Mesenchymal stem cell (in vitro differentiated cells and primary cell): ENCODE measurements at regions not wholly inside any gene's neighbourhood (a gene's known extent, or its start where the extent isn't known, plus 50 kb on each side); places are given as distances from the start of the nearest gene placed in this dataset.

Source experiments
- DNase-seq: peaks from one replicate; pipeline ENCODE4 v3.0.0-alpha.2; 2013
- H2AFZ ChIP-seq: one replicate; pipeline ENCODE4 v1.6.1; 2013; ENCODE audit warnings: low read depth, mild to moderate bottlenecking, control low read depth, inconsistent platforms, low read length, moderate library complexity
- H2AK5ac ChIP-seq: 2 replicates; pipeline ENCODE4 v1.6.1; 2013; ENCODE audit warnings: low read length, moderate library complexity, mild to moderate bottlenecking, inconsistent platforms; ENCODE audit not compliant: severe bottlenecking
- H2BK120ac ChIP-seq: one replicate; pipeline ENCODE4 v1.6.1; 2013; ENCODE audit warnings: low read depth, mild to moderate bottlenecking, inconsistent platforms, low read length, moderate library complexity
- H2BK12ac ChIP-seq, 2 experiments: one replicate each; pipeline ENCODE4 v1.6.1; 2013; ENCODE audit warnings: inconsistent platforms in 2 of 2, low read length in 2 of 2, mild to moderate bottlenecking in 2 of 2, moderate library complexity in 2 of 2, control low read depth in 1 of 2
- H2BK15ac ChIP-seq: one replicate; pipeline ENCODE4 v1.6.1; 2013; ENCODE audit warnings: mild to moderate bottlenecking, low read depth, inconsistent platforms; ENCODE audit not compliant: poor library complexity, severe bottlenecking
- H2BK5ac ChIP-seq: 2 replicates; pipeline ENCODE4 v1.6.1; 2013; ENCODE audit warnings: low read depth, mild to moderate bottlenecking, low read length, control low read depth, inconsistent platforms; ENCODE audit not compliant: poor library complexity, severe bottlenecking
- H3K14ac ChIP-seq, 2 experiments: one replicate each; pipeline ENCODE4 v1.6.1; 2013; ENCODE audit warnings: inconsistent platforms in 2 of 2, low read length in 2 of 2, control low read depth in 1 of 2, mild to moderate bottlenecking in 1 of 2, moderate library complexity in 1 of 2
- H3K18ac ChIP-seq, 2 experiments: one replicate each; pipeline ENCODE4 v1.6.1; 2013; ENCODE audit warnings: inconsistent platforms in 2 of 2, low read length in 2 of 2, control low read depth in 1 of 2, low read depth in 1 of 2, mild to moderate bottlenecking in 1 of 2
- H3K23ac ChIP-seq, 2 experiments: one replicate each; pipeline ENCODE4 v1.6.1; 2013; ENCODE audit warnings: inconsistent platforms in 2 of 2, low read length in 2 of 2, mild to moderate bottlenecking in 2 of 2, moderate library complexity in 2 of 2, control low read depth in 1 of 2
- H3K27ac ChIP-seq: 2 replicates; pipeline ENCODE4 v1.5.1; 2013; ENCODE audit warnings: mild to moderate bottlenecking, moderate library complexity, low read length, control low read depth, inconsistent platforms; ENCODE audit not compliant: poor library complexity, severe bottlenecking
- H3K27me3 ChIP-seq, 2 experiments: 2 replicates each; pipeline versions ENCODE4 v1.6.1 to v1.7.0; 2013; ENCODE audit warnings: low read length in 2 of 2, mild to moderate bottlenecking in 2 of 2, moderate library complexity in 2 of 2, control low read depth in 1 of 2, inconsistent platforms in 1 of 2; ENCODE audit not compliant: control insufficient read depth in 1 of 2, insufficient read depth in 1 of 2
- H3K36me3 ChIP-seq, 2 experiments: 2 replicates each; pipeline versions ENCODE4 v1.6.1 to v1.7.0; 2013; ENCODE audit warnings: low read length in 2 of 2, control low read depth in 1 of 2, inconsistent platforms in 1 of 2, low read depth in 1 of 2, mild to moderate bottlenecking in 1 of 2; ENCODE audit not compliant: insufficient read depth in 2 of 2, control insufficient read depth in 1 of 2
- H3K4ac ChIP-seq, 2 experiments: one replicate each; pipeline ENCODE4 v1.6.1; 2013; ENCODE audit warnings: inconsistent platforms in 2 of 2, low read length in 2 of 2, mild to moderate bottlenecking in 2 of 2, moderate library complexity in 2 of 2, control low read depth in 1 of 2, low read depth in 1 of 2
- H3K4me1 ChIP-seq: 2 replicates; pipeline ENCODE4 v1.6.1; 2013; ENCODE audit warnings: low read depth, low read length, control low read depth; ENCODE audit not compliant: control insufficient read depth, insufficient read depth
- H3K4me2 ChIP-seq: 2 replicates; pipeline ENCODE4 v1.6.1; 2013; ENCODE audit warnings: low read length, mild to moderate bottlenecking, inconsistent platforms; ENCODE audit not compliant: poor library complexity, severe bottlenecking
- H3K4me3 ChIP-seq, 2 experiments: 2 replicates each; pipeline versions ENCODE4 v1.5.1 to v1.7.0; 2013; ENCODE audit warnings: low read length in 2 of 2, mild to moderate bottlenecking in 2 of 2, control low read depth in 1 of 2, low read depth in 1 of 2; ENCODE audit not compliant: insufficient read depth in 1 of 2
- H3K79me1 ChIP-seq: replicated peaks from 2 replicates; pipeline ENCODE4 v1.6.1; 2013; ENCODE audit warnings: mild to moderate bottlenecking, control low read depth, low read length, inconsistent platforms; ENCODE audit not compliant: poor library complexity, severe bottlenecking
- H3K9ac ChIP-seq: 2 replicates; pipeline ENCODE4 v1.7.0; 2013; ENCODE audit warnings: mild to moderate bottlenecking, low read length, moderate library complexity
- H3K9me3 ChIP-seq: 2 replicates; pipeline ENCODE4 v1.7.0; 2013; ENCODE audit warnings: mild to moderate bottlenecking, low read length; ENCODE audit not compliant: control insufficient read depth
- H4K8ac ChIP-seq: one replicate; pipeline ENCODE4 v1.6.1; 2013; ENCODE audit warnings: inconsistent platforms, mild to moderate bottlenecking, low read length, moderate library complexity
- H4K91ac ChIP-seq: one replicate; pipeline ENCODE4 v1.6.1; 2013; ENCODE audit warnings: mild to moderate bottlenecking, low read length, inconsistent platforms
- WGBS: methylation state at CpG from one replicate; pipeline ENCODE4 v1.1.7; 2013; ENCODE audit warnings: mixed read lengths; 5-methylcytosine and 5-hydroxymethylcytosine counted together

DNA sequence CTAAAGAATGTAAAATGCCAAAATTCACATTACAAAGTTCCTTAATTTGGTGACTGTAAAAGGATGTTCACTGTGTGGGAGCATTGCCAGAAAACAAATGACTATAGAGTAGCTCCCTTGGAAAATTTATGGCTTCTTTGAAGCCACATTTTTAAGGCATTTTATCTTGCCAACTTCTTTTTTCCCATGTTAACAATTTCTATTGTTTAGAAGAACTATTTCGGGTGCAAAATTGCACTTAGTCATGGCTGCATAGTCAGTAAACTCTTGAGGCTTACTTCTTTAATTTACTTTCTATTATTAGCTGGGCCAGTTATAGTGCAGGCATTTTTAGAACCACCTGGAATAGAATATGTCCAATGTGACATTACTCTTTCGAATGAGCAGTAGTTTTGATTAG lies 515.3 kb downstream of the JRKL start:
- WGBS, result no CpG with 5 or more reads among the region's 2 CpGs
- no peaks in the 10 kb centered on the region for H3K4me1 ChIP-seq
- no peak overlapping the region for H2BK120ac ChIP-seq

DNA sequence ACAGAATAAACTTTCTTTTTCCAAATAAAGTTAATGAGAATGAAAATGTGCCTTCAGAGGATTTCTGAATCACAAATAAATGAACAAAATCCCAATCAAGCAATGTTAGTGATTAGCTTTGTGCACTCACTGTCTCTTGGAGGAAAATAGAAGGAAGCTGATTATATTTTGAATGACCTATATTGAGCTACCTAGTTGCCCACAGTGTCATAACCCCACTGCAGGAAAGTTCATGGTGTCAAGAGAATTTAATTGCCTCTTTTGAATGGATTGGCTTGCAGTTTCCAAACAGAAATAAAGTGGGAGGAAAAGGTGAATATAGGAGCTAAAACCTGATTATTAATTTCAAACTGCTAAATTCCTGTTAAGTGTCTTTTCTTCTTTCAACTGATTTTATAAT lies 515.9 kb downstream of the JRKL start:
- H2BK5ac ChIP-seq, result no peak overlapping the region
- no peaks in the 10 kb centered on the region for H3K79me1 ChIP-seq
- no peak overlapping the region for H2BK15ac ChIP-seq
- no peak overlapping the region for H3K27ac ChIP-seq
- H3K9ac ChIP-seq, result no peak overlapping the region
- no peak overlapping the region for H2AK5ac ChIP-seq
- no peak overlapping the region for H3K23ac ChIP-seq
- H3K4me2 ChIP-seq, result no peak overlapping the region
- H3K4ac ChIP-seq, result no peak overlapping the region
- H3K14ac ChIP-seq, result no peak overlapping the region
- H3K4me3 ChIP-seq, result no peak overlapping the region
- no peaks in the 10 kb centered on the region for H3K27me3 ChIP-seq
- no peak overlapping the region for H2AFZ ChIP-seq
- no peaks in the 10 kb centered on the region for H3K36me3 ChIP-seq
- no peak overlapping the region for H4K8ac ChIP-seq
- H4K91ac ChIP-seq, result no peak overlapping the region
- no peaks in the 10 kb centered on the region for H3K4me1 ChIP-seq
- peaks cover 3% of the 10 kb centered on the region for H3K9me3 ChIP-seq
- H2BK120ac ChIP-seq, result no peak overlapping the region
- no peak overlapping the region for H3K18ac ChIP-seq
- H2BK12ac ChIP-seq, result no peak overlapping the region
- no peak for DNase-seq

More for the DNA sequence above, 515.3 kb downstream of the JRKL start:
- no peak overlapping the region for H3K9ac ChIP-seq
- no peak overlapping the region for H4K91ac ChIP-seq
- no peak overlapping the region for H4K8ac ChIP-seq
- no peak overlapping the region for H3K4me2 ChIP-seq
- no peaks in the 10 kb centered on the region for H3K36me3 ChIP-seq
- no peak overlapping the region for H3K23ac ChIP-seq
- peaks cover 3% of the 10 kb centered on the region for H3K9me3 ChIP-seq
- H3K79me1 ChIP-seq, result no peaks in the 10 kb centered on the region
- H3K18ac ChIP-seq, result no peak overlapping the region
- H2BK12ac ChIP-seq, result no peak overlapping the region
- H3K4me3 ChIP-seq, result no peak overlapping the region
- no peak overlapping the region for H3K27ac ChIP-seq
- no peak overlapping the region for H3K4ac ChIP-seq
- no peak overlapping the region for H2BK5ac ChIP-seq
- no peaks in the 10 kb centered on the region for H3K27me3 ChIP-seq
- H2AK5ac ChIP-seq, result no peak overlapping the region
- H2BK15ac ChIP-seq, result no peak overlapping the region
- H3K14ac ChIP-seq, result no peak overlapping the region
- H2AFZ ChIP-seq, result no peak overlapping the region
- no peak for DNase-seq

DNA sequence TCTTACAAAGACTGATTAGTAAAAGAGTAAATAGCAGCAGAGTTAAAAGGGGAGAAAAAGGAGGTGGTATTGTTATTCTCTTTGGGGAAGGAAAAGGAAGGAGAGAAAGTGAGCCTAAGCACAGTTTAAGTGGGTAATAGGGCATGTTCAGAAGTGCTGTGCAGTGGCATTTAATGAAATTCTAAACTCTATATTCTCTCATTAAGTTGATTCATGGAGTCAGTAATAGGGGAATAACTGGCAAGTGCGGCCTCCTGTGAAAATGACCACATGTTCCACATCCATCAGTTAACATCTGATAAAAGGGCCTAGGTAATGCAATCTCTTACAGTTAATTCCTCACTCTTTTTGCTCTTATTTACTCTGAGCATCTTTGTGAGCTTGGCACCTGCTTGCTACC lies 516.7 kb downstream of the JRKL start:
- no peaks in the 10 kb centered on the region for H3K79me1 ChIP-seq
- H3K36me3 ChIP-seq, result no peaks in the 10 kb centered on the region
- H3K4me3 ChIP-seq, result no peak overlapping the region
- no peak for DNase-seq
- no peak overlapping the region for H3K18ac ChIP-seq
- H4K8ac ChIP-seq, result no peak overlapping the region
- no peak overlapping the region for H4K91ac ChIP-seq
- H2BK120ac ChIP-seq, result no peak overlapping the region
- no peak overlapping the region for H2BK15ac ChIP-seq
- H3K9me3 ChIP-seq, result peaks cover 3% of the 10 kb centered on the region
- no peak overlapping the region for H2BK5ac ChIP-seq
- no peaks in the 10 kb centered on the region for H3K27me3 ChIP-seq
- H3K4me2 ChIP-seq, result no peak overlapping the region
- H2BK12ac ChIP-seq, result no peak overlapping the region
- H3K4me1 ChIP-seq, result no peaks in the 10 kb centered on the region
- no peak overlapping the region for H2AFZ ChIP-seq
- no peak overlapping the region for H3K9ac ChIP-seq
- H2AK5ac ChIP-seq, result no peak overlapping the region
- no peak overlapping the region for H3K14ac ChIP-seq
- no peak overlapping the region for H3K4ac ChIP-seq
- no peak overlapping the region for H3K23ac ChIP-seq
- no peak overlapping the region for H3K27ac ChIP-seq
- 100% methylated on average over 1 of the region's 1 CpG for WGBS

DNA sequence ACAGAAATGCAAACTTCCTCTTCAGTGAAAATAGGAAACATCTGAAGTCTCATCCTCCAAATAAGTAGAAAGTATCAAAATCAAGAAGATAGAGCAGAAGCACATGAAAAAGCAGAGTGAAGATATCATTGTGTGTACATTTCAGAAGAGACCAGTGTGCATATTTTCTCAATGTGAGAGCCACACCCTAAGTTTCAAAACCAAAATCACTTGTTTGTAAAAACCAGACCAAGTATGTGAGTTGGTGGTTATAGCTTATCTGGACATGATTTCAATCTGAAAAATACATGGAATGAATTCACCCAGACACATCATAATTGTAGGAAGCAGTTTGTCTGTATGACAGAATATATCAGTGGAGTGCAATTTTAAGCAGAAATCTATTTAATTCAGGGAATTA lies 536.0 kb downstream of the JRKL start:
- H2BK120ac ChIP-seq, result no peak overlapping the region
- no peak overlapping the region for H3K4ac ChIP-seq
- H3K36me3 ChIP-seq, result no peaks in the 10 kb centered on the region
- no peak overlapping the region for H3K23ac ChIP-seq
- H4K8ac ChIP-seq, result no peak overlapping the region
- no peak overlapping the region for H4K91ac ChIP-seq
- no peaks in the 10 kb centered on the region for H3K4me1 ChIP-seq
- H2AK5ac ChIP-seq, result no peak overlapping the region
- H3K4me2 ChIP-seq, result no peak overlapping the region
- no peak overlapping the region for H2BK12ac ChIP-seq
- no peak overlapping the region for H3K27ac ChIP-seq
- DNase-seq, result no peak
- H3K9me3 ChIP-seq, result no peaks in the 10 kb centered on the region
- H3K27me3 ChIP-seq, result no peaks in the 10 kb centered on the region
- H3K9ac ChIP-seq, result no peak overlapping the region
- H3K18ac ChIP-seq, result no peak overlapping the region
- no peak overlapping the region for H2BK15ac ChIP-seq
- no peaks in the 10 kb centered on the region for H3K79me1 ChIP-seq
- H2AFZ ChIP-seq, result no peak overlapping the region
- no peak overlapping the region for H3K14ac ChIP-seq
- no peak overlapping the region for H3K4me3 ChIP-seq
- H2BK5ac ChIP-seq, result no peak overlapping the region
